HG03469 (cell line): ENCODE measurements at regions not wholly inside any gene's neighbourhood (a gene's known extent, or its start where the extent isn't known, plus 50 kb on each side); places are given as distances from the start of the nearest gene placed in this dataset.
"Not testable (repeated sequence)": the region's sequence is repeated elsewhere in the genome, so short reads cannot be mapped to it uniquely, and the experiment has no call there.

Experiments used
- ATAC-seq: cut with Tn5 transposase; IDR thresholded peaks from one replicate; pipeline ENCODE4 v1.9.1; 2021; ENCODE audit warnings: mild to moderate bottlenecking, moderate library complexity, moderate number of reproducible peaks; ENCODE audit not compliant: unreplicated experiment

- ATAC-seq: no peak
Observed at GRCh38 chr5:77871946-77872345, 95.8 kb upstream of the TBCA start.

- no peak for ATAC-seq
Observed at GRCh38 chr5:77871016-77871415, 94.9 kb upstream of the TBCA start.

- ATAC-seq: no peak
Observed at GRCh38 chr5:77869116-77869798, 93.1 kb upstream of the TBCA start.

GRCh38 chr5:77867914-77868313 is 91.8 kb upstream of the TBCA start:
- ATAC-seq: no peak

DNA sequence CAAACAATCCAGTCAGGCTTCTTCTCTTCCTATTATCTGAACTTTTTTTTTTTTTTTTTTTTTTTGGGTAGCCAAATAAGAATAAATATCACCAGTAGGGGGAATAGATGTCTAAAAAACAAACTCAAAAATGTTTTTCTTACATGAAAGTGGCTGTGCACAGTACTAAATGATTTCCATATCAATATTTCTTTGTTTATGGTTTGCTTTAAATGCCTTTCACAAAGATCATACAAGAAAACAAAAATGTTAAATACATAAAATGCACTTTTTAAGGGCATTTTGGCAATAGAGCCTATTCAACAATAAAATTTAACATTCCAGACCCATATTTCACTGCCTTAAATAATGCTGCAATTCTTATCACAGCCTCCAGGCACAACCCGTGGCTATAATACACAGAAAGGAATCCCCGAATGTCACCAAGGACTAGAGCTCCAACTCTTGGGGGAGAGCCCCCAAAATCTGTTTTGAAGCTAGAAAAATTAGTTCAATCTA is 91.1 kb upstream of the TBCA start:
- no peak for ATAC-seq

DNA sequence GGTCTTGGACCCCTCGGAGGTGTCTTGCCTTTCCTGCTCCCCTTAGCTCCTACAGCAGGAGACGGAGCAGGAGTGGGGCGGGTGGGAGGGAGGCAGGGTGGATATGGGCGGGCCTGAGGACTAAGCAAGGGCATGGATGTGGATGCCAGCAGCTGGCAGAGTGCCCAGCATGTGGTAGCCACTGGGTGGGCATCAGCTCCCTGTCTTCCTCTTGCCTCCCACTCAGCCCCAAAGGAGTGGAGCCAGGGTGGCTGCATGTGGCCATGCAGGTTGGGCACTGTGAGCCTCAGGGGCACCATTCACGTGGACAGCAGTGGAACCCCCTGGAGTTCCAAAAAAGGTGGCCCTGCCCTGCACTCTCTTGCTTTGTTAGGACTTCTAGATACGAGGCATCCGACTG is 90.1 kb upstream of the TBCA start:
- no peak for ATAC-seq

DNA sequence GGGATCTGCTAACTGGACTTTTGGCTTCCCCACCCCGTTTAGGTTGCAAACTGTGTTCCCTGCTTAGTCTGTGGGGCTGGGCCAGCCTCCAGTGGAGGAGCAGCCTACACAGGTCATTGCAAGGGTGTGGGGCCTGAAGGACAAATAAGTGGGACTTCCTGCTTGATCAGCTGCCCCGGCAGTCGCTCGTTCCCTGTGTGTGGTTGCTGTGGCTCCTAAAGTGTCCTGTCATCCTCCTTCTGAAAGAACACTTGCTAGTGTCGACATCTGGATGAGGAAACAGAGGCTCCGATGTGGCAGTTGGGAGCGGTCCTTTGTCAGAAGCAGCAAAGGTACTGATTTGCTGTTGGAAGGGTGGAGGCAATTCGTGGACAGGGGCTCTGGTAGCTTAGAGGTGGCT is 88.9 kb upstream of the TBCA start:
- ATAC-seq: no peak

- ATAC-seq: no peak
Observed at GRCh38 chr5:77863181-77863580, 87.0 kb upstream of the TBCA start.

DNA sequence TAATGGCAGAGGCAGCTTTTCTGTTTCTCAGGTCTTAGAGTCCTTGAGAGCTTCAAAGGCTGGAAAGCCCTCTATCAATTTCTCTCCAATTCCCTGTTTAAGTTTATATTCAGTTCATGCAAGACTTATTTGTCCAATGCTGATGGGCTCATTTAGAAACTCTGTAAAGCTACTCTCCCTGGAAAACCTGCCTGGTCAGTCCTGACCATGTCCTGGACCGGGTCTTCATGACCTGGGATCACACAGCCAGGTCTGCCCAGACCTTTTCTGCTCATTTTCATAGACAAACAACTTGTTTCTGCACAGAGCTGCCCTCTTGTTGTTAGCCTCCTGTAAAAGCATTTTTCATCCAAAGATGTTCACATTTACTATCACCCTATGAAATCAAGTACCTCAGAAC is 85.4 kb upstream of the TBCA start:
- no peak for ATAC-seq

GRCh38 chr5:77859306-77859705 is 83.2 kb upstream of the TBCA start:
- ATAC-seq: no peak

DNA sequence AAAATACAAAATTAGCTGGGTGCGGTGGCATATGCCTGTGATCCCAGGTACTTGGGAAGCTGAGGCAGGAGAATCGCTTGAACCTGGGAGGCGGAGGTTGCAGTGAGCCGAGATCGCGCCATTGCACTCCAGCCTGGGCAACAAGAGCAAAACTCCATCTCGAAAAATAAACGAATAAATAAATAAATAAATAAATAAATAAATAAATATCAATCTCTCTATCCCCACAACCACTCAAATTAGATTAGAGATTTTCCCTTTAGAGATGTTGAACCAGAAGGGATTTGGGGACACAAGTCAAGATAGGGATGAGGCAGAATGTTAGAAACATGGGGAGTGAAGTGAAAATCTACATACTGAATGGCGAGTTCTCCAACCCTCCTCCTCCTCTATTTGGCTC is 82.5 kb upstream of the TBCA start:
- ATAC-seq: not testable (repeated sequence)

- ATAC-seq: no peak
Observed at GRCh38 chr5:77855369-77855768, 79.2 kb upstream of the TBCA start.

DNA sequence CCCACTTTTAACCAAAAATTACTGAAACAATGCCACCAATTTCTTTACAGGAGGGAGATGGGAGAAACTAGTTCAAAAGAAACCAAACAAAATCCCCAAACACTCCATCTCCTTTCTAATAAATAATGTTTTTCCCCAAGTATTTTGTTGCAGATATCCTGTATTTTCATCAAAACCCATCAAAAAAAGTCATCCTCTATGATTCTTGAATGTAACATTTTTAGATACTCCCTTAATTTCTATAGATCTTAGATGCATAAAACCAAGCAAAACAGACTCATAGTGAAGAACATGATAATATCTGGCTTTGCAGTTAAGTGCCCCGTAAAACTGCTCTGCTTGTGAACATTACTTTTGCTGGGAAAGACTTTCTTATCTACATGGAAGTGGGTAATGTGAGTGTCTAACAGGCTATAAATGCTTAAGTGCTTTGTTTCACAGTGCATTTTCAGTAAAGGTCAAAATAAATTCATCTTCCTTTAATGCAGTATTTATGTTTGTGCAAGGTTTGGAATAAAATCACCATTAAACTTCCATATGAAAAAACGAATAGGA is 77.3 kb upstream of the TBCA start:
- no peak for ATAC-seq

GRCh38 chr5:77852514-77853352 is 76.6 kb upstream of the TBCA start:
- no peak for ATAC-seq

- ATAC-seq: no peak
Observed at GRCh38 chr5:77852068-77852513, 76.0 kb upstream of the TBCA start.

DNA sequence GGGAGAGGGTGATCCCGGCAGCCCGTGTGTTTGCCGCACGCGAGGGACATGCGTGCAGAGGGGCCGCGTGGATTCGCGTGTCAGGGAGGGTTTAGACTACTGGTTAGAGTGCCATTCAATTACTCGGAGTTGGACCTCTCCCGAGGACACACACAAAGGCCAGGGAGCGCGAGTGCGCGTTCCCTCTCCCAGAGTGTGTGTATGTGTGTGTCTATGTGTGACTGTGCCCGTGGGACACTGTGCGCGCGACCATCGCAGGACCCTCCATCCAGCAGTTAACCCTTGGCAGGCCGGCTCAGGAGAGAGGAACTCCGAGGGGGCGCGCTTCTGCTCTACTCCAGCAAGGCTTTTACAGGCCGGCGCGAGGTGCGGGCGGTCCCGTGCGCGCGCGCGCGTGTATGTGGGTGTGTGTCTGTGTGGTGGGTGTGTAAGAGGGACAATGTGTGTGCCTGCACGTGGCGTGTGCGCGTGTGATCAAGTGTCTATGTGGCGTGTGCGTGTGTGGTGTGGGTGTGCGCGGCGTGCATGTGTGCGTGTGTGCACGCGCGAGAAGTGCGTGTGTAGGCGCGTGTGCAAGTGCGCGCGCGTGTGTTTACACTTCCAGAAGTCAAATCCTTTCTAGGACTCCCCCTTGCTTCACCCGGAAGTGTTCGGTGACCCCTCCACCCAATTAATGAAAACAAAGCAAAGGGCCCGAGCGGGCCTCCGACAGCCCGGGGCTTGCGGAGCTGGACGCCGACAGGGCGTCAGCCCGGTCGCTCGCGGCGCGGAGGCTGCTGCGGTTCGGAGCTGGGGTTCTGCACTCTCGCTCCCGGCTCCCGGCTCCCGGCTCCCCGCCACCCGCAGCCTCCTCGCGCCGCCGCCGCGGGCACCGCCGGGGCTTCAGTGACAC is 75.3 kb upstream of the TBCA start:
- no peak for ATAC-seq

GRCh38 chr5:77850536-77851175 is 74.5 kb upstream of the TBCA start:
- ATAC-seq: no peak

GRCh38 chr5:77849308-77849900 is 73.3 kb upstream of the TBCA start:
- ATAC-seq: no peak

DNA sequence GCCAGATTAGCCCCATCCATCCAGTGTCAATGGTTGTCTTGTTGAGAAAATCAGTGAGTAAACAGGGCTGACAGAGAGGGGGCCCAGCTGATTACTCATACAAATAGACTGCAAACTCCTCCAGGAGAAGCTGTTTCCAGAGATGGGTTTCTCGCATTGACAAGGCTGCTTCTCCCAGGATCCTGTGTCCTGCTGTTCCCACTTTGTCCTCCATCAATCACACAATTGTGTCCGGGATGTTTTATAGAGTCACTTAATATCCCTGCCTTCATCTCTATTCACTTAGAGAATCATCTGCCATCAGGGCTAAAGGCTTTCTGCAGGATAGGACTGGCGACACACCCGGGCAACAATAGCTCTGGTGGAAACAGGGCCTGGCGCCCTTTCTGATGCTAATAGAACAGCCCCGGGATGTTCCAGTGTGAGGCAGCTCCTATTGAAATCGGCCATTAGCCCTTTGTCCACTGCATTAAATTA is 71.7 kb upstream of the TBCA start:
- no peak for ATAC-seq

DNA sequence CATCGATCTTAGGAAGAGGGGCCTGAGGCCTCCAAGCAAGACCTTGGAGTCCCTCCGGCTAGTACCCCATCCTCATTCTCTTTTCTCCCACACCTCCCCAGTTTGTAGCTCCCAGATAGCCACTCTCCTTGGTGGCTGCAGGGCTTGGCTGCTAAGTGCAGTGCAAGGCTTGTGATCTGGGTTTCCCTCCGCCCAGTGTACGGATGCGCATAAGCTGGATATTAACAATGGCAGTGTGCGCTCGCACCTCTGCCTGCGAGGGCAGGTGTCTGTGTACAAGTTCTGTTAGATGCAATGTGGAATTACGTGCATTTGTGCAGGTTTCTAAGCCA is 71.0 kb upstream of the TBCA start:
- no peak for ATAC-seq
